Tibial nerve (tissue), 3 donors: ENCODE measurements at regions not wholly inside any gene's neighbourhood (a gene's known extent, or its start where the extent isn't known, plus 50 kb on each side); places are given as distances from the start of the nearest gene placed in this dataset.

Experiments used
- CTCF ChIP-seq, 5 experiments: fragments of 200-600 bp in 3 of 5; fragments of 450-650 bp in 2 of 5; sonication (generic) in 3 of 5; IDR thresholded peaks; one replicate each; pipeline ENCODE4 v1.5.1; 2016 to 2019; ENCODE audit warnings: antibody characterized with exemption in 5 of 5, mild to moderate bottlenecking in 3 of 5, moderate library complexity in 2 of 5
- POLR2A ChIP-seq, 2 donors: fragments of 450-650 bp; IDR thresholded peaks; one replicate each; pipeline ENCODE4 v1.6.1; 2017; ENCODE audit warnings: antibody characterized with exemption in 2 of 2, mild to moderate bottlenecking in 2 of 2, moderate library complexity in 2 of 2

DNA sequence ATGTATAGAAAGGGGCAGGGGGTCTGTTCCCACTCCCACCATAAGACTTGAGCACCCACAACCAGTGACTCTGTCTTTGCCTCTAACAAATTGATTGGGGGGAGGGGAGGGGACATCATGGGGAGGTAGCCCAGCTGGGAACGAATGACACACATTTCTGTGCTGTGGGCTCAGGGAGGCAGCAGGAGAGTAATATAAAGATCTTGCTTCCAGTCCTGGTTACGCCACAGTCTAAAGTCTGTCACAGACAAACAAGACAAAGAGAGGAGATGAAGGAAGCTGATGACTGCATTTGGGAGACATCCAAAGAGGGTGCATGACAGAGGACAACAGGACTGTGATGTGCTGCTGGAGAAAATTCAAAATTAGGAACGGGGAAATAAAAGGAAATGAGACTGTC lies 153.9 kb downstream of the ACTR3B start:
- TF ChIP-seq CTCF (IDR thresholded peaks at IDR 0.05) (no peak), POLR2A (IDR thresholded peaks at IDR 0.05) (no peak)
